ENCODE measurements at regions not wholly inside any gene's neighbourhood (a gene's known extent, or its start where the extent isn't known, plus 50 kb on each side); places are given as distances from the start of the nearest gene placed in this dataset.

GRCh38 chr9:106700676-106701075 is 162.3 kb upstream of the ZNF462 start:
- TF ChIP-seq POLR2AphosphoS5 (IDR thresholded peaks at IDR 0.05), result no peak
- TF ChIP-seq, protein P1, sequence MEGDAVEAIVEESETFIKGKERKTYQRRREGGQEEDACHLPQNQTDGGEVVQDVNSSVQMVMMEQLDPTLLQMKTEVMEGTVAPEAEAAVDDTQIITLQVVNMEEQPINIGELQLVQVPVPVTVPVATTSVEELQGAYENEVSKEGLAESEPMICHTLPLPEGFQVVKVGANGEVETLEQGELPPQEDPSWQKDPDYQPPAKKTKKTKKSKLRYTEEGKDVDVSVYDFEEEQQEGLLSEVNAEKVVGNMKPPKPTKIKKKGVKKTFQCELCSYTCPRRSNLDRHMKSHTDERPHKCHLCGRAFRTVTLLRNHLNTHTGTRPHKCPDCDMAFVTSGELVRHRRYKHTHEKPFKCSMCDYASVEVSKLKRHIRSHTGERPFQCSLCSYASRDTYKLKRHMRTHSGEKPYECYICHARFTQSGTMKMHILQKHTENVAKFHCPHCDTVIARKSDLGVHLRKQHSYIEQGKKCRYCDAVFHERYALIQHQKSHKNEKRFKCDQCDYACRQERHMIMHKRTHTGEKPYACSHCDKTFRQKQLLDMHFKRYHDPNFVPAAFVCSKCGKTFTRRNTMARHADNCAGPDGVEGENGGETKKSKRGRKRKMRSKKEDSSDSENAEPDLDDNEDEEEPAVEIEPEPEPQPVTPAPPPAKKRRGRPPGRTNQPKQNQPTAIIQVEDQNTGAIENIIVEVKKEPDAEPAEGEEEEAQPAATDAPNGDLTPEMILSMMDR (IDR thresholded peaks at IDR 0.05; ENCODE audit: poor library complexity, severe bottlenecking), result no peak
- no peak for TF ChIP-seq TAF1 (IDR thresholded peaks at IDR 0.05; ENCODE audit: low read depth)
- no peak for TF ChIP-seq RAD21 (conservative IDR thresholded peaks at IDR 0.05)

All from neural cell (in vitro differentiated cells).